Activated naive CD4-positive, alpha-beta T cell treated with anti-CD3 and anti-CD28 coated beads, Interleukin-2, amount 50 U/mL, for 72 hours (primary cell): ENCODE measurements at regions not wholly inside any gene's neighbourhood (a gene's known extent, or its start where the extent isn't known, plus 50 kb on each side); places are given as distances from the start of the nearest gene placed in this dataset.
"Not testable (repeated sequence)": the region's sequence is repeated elsewhere in the genome, so short reads cannot be mapped to it uniquely, and the experiment has no call there.

ENCODE experiments used
- ATAC-seq, 2 donors: fragments of 150-1000 bp; cut with Tn5 transposase; 2 replicates each; pipeline ENCODE4 v1.10.0; 2021; ENCODE audit warnings: mild to moderate bottlenecking in 2 of 2, moderate library complexity in 2 of 2
- DNase-seq, 2 donors: peaks; one replicate each; pipeline ENCODE4 v3.0.0; 2021 to 2022; ENCODE audit warnings: low spot score in 2 of 2
- H3K27ac Mint-ChIP-seq, 2 donors: one replicate each; pipeline ENCODE4 v1.8.0; 2022; ENCODE audit warnings: mild to moderate bottlenecking in 2 of 2, mixed read lengths in 2 of 2
- H3K36me3 Mint-ChIP-seq, 2 donors: one replicate each; pipeline ENCODE4 v1.8.0; 2022; ENCODE audit warnings: mixed read lengths in 2 of 2
- H3K9me3 Mint-ChIP-seq, 2 donors: one replicate each; pipeline ENCODE4 v1.8.0; 2022; ENCODE audit warnings: mixed read lengths in 2 of 2

- DNase-seq (no peak), ATAC-seq (no peak)
- no peak overlapping the region for H3K27ac Mint-ChIP-seq
- peaks cover 7 to 12% of the 10 kb centered on the region in 2 donors for H3K9me3 Mint-ChIP-seq
- H3K36me3 Mint-ChIP-seq = no peaks in the 10 kb centered on the region
Observed at GRCh38 chr1:187844313-187844712, 1015.6 kb downstream of the PLA2G4A start.

- DNase-seq (no peak), ATAC-seq (no peak)
- peaks cover 17 to 22% of the 10 kb centered on the region in 2 donors for H3K9me3 Mint-ChIP-seq
- H3K27ac Mint-ChIP-seq = no peak overlapping the region
- H3K36me3 Mint-ChIP-seq = no peaks in the 10 kb centered on the region
Observed at GRCh38 chr1:187847531-187847930, 1018.8 kb downstream of the PLA2G4A start.

GRCh38 chr1:187848321-187848720 is 1019.6 kb downstream of the PLA2G4A start:
- Mint-ChIP-seq H3K27ac (no peak overlapping the region), H3K9me3 (peaks cover 18 to 22% of the 10 kb centered on the region in 2 donors), H3K36me3 (no peaks in the 10 kb centered on the region)
- ATAC-seq = no peak
- DNase-seq = no peak

GRCh38 chr1:187850146-187850545 is 1021.4 kb downstream of the PLA2G4A start:
- H3K9me3 Mint-ChIP-seq = peaks cover 22 to 24% of the 10 kb centered on the region in 2 donors
- DNase-seq, H3K36me3 Mint-ChIP-seq, ATAC-seq, H3K27ac Mint-ChIP-seq: not testable (repeated sequence)

GRCh38 chr1:187853505-187853904 is 1024.8 kb downstream of the PLA2G4A start:
- ATAC-seq (no peak), DNase-seq (no peak)
- Mint-ChIP-seq H3K27ac (no peak overlapping the region), H3K9me3 (peaks cover 17 to 26% of the 10 kb centered on the region in 2 donors), H3K36me3 (peaks cover 0 to under 1% of the 10 kb centered on the region in 2 donors)

- no peak for DNase-seq
Observed at GRCh38 chr1:187854457-187854856, 1025.7 kb downstream of the PLA2G4A start.

GRCh38 chr1:187862506-187862905 is 1033.8 kb downstream of the PLA2G4A start:
- DNase-seq (no peak), ATAC-seq (no peak)
- no peak overlapping the region for H3K27ac Mint-ChIP-seq
- peaks cover 0 to 5% of the 10 kb centered on the region in 2 donors for H3K36me3 Mint-ChIP-seq
- peaks cover 5 to 9% of the 10 kb centered on the region in 2 donors for H3K9me3 Mint-ChIP-seq

More at GRCh38 chr1:187854457-187854856, 1025.7 kb downstream of the PLA2G4A start:
- no peak overlapping the region for H3K27ac Mint-ChIP-seq
- peaks cover 0 to 5% of the 10 kb centered on the region in 2 donors for H3K36me3 Mint-ChIP-seq
- ATAC-seq = no peak
- peaks cover 15 to 30% of the 10 kb centered on the region in 2 donors for H3K9me3 Mint-ChIP-seq

- H3K36me3 Mint-ChIP-seq = no peaks in the 10 kb centered on the region
- H3K9me3 Mint-ChIP-seq = peaks cover 9 to 16% of the 10 kb centered on the region in 2 donors
- DNase-seq (no peak), ATAC-seq (no peak)
- H3K27ac Mint-ChIP-seq = no peak overlapping the region
Observed at GRCh38 chr1:187870552-187870951, 1041.8 kb downstream of the PLA2G4A start.

- ATAC-seq = no peak
- Mint-ChIP-seq H3K9me3 (peaks cover 10 to 16% of the 10 kb centered on the region in 2 donors), H3K36me3 (no peaks in the 10 kb centered on the region), H3K27ac (no peak overlapping the region)
- DNase-seq = no peak
Observed at GRCh38 chr1:187871177-187871845, 1042.6 kb downstream of the PLA2G4A start.

GRCh38 chr1:187872550-187872949 is 1043.8 kb downstream of the PLA2G4A start:
- DNase-seq (no peak), ATAC-seq (no peak)
- peaks cover 0 to 5% of the 10 kb centered on the region in 2 donors for H3K36me3 Mint-ChIP-seq
- H3K9me3 Mint-ChIP-seq = peaks cover 19 to 20% of the 10 kb centered on the region in 2 donors
- H3K27ac Mint-ChIP-seq = no peak overlapping the region

- Mint-ChIP-seq H3K36me3 (peaks cover 0 to 5% of the 10 kb centered on the region in 2 donors), H3K9me3 (peaks cover 16 to 22% of the 10 kb centered on the region in 2 donors)
- ATAC-seq = no peak
Observed at GRCh38 chr1:187873126-187873525, 1044.4 kb downstream of the PLA2G4A start.

GRCh38 chr1:187876775-187877174 is 1048.0 kb downstream of the PLA2G4A start:
- H3K36me3 Mint-ChIP-seq = peaks cover 0 to 5% of the 10 kb centered on the region in 2 donors
- no peak for DNase-seq
- peaks cover 15 to 20% of the 10 kb centered on the region in 2 donors for H3K9me3 Mint-ChIP-seq
- H3K27ac Mint-ChIP-seq = no peak overlapping the region
- no peak for ATAC-seq

More at GRCh38 chr1:187873126-187873525, 1044.4 kb downstream of the PLA2G4A start:
- DNase-seq = no peak
- no peak overlapping the region for H3K27ac Mint-ChIP-seq

- no peak overlapping the region for H3K27ac Mint-ChIP-seq
- peaks cover 0 to 5% of the 10 kb centered on the region in 2 donors for H3K36me3 Mint-ChIP-seq
Observed at GRCh38 chr1:187877220-187877619, 1048.5 kb downstream of the PLA2G4A start.

GRCh38 chr1:187878883-187879282 is 1050.1 kb downstream of the PLA2G4A start:
- ATAC-seq = no peak
- Mint-ChIP-seq H3K27ac (no peak overlapping the region), H3K36me3 (peaks cover 0 to 5% of the 10 kb centered on the region in 2 donors), H3K9me3 (peaks cover 11 to 17% of the 10 kb centered on the region in 2 donors)
- DNase-seq = no peak

More at GRCh38 chr1:187877220-187877619, 1048.5 kb downstream of the PLA2G4A start:
- DNase-seq = no peak
- peaks cover 15 to 17% of the 10 kb centered on the region in 2 donors for H3K9me3 Mint-ChIP-seq
- ATAC-seq = no peak

GRCh38 chr1:187883356-187883755 is 1054.6 kb downstream of the PLA2G4A start:
- no peak overlapping the region for H3K27ac Mint-ChIP-seq
- no peak for DNase-seq
- no peaks in the 10 kb centered on the region for H3K36me3 Mint-ChIP-seq
- peaks cover 0 to 3% of the 10 kb centered on the region in 2 donors for H3K9me3 Mint-ChIP-seq
- no peak for ATAC-seq

- no peak overlapping the region for H3K27ac Mint-ChIP-seq
- peaks cover 13 to 14% of the 10 kb centered on the region in 2 donors for H3K9me3 Mint-ChIP-seq
- no peaks in the 10 kb centered on the region for H3K36me3 Mint-ChIP-seq
- DNase-seq (no peak), ATAC-seq (no peak)
Observed at GRCh38 chr1:187891993-187892682, 1063.4 kb downstream of the PLA2G4A start.

GRCh38 chr1:187892683-187893039 is 1063.9 kb downstream of the PLA2G4A start:
- H3K9me3 Mint-ChIP-seq = peaks cover 13 to 14% of the 10 kb centered on the region in 2 donors
- no peaks in the 10 kb centered on the region for H3K36me3 Mint-ChIP-seq
- ATAC-seq = no peak
- DNase-seq = no peak
- no peak overlapping the region for H3K27ac Mint-ChIP-seq
